ENCODE measurements at regions not wholly inside any gene's neighbourhood (a gene's known extent, or its start where the extent isn't known, plus 50 kb on each side); places are given as distances from the start of the nearest gene placed in this dataset.

DNA sequence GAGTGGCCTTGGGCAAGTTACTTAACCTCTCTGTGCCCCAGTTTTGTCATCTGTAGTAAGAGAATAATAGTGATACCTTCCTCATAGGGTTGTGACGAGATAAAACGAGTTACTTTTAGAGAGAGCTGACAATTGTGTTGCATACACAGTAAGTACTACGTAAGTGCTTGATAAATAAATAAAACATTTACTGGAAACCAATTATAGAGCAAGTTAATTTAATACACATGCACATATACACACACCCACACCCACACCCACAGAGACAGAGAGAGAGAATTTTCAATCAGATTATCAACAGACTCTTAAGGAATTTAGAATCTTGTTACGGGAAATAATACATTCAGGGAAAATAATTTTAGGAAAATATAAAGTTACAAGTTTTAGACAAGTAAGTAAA lies 1045.8 kb upstream of the TENM4 start:
- Histone ChIP-seq H3K23ac (ENCODE audit: low read depth, low read length) (no peak overlapping the region), H3K4me1 (ENCODE audit: control insufficient read depth, insufficient read depth, low read length) (no peaks in the 10 kb centered on the region), H2BK20ac (ENCODE audit: low read depth, low read length) (no peak overlapping the region), H2BK5ac (ENCODE audit: low read depth, low read length, poor library complexity, severe bottlenecking) (no peak overlapping the region), H3K36me3 (ENCODE audit: control insufficient read depth, insufficient read depth, low read length) (no peaks in the 10 kb centered on the region), H3K4me3 (ENCODE audit: insufficient read depth, low read depth, low read length) (no peak overlapping the region), H3K14ac (replicated peaks; ENCODE audit: low read depth, low read length) (no peak overlapping the region), H2BK15ac (ENCODE audit: low read depth, low read length) (no peak overlapping the region), H3K18ac (ENCODE audit: low read depth, low read length) (no peak overlapping the region), H3K79me1 (ENCODE audit: low read depth in 1 of 2, low read length in 2 of 2) (no peaks in the 10 kb centered on the region), H3K4ac (ENCODE audit: low read depth, low read length) (no peak overlapping the region), H2AFZ (replicated peaks; ENCODE audit: low read length, poor library complexity) (no peak overlapping the region), H4K20me1 (ENCODE audit: insufficient read depth, low read length) (no peaks in the 10 kb centered on the region), H2AK9ac (replicated peaks; ENCODE audit: low read depth, low read length, poor library complexity) (no peak overlapping the region), H3K9ac (ENCODE audit: low read depth, low read length) (no peak overlapping the region), H2AK5ac (ENCODE audit: low read depth, low read length) (no peak overlapping the region), H2BK120ac (ENCODE audit: low read depth, low read length) (no peak overlapping the region), H4K91ac (ENCODE audit: insufficient read depth, low read depth, low read length) (no peak overlapping the region), H4K8ac (ENCODE audit: low read depth in 2 of 2, low read length in 2 of 2) (no peak overlapping the region), H4K5ac (ENCODE audit: low read depth, low read length) (no peak overlapping the region), H3K27ac (ENCODE audit: insufficient read depth, low read length) (no peak overlapping the region), H3K4me2 (ENCODE audit: low read depth, low read length) (no peak overlapping the region), H3K56ac (ENCODE audit: extremely low read depth, insufficient read depth, low read length) (no peak overlapping the region), H3K27me3 (ENCODE audit: control insufficient read depth, insufficient read depth, low read length) (no peaks in the 10 kb centered on the region), H3K9me1 (ENCODE audit: insufficient read depth, low read length) (no peaks in the 10 kb centered on the region), H3K9me3 (ENCODE audit: control insufficient read depth, insufficient read depth, low read length) (no peaks in the 10 kb centered on the region)
- BruUV-seq (replicated peaks): no TSS peak
- CTCF ChIA-PET: no interaction called here
- in situ Hi-C loops (cut with MboI; ENCODE audit: low sequenced_read_pairs) (no loop called here), intact Hi-C loops (cut with micrococcal nuclease) (no loop called here), dilution Hi-C loops (cut with HindIII; ENCODE audit: low sequenced_read_pairs, unreplicated experiment) (no loop called here)
- POLR2A ChIA-PET (ENCODE audit: unreplicated experiment): no interaction called here
- DNase-seq (no peak), ATAC-seq (ENCODE audit: low read depth) (no peak)
- TF ChIP-seq SMC3 (IDR thresholded peaks at IDR 0.05; ENCODE audit: low read depth, low read length) (no peak), NFE2L2 (IDR thresholded peaks at IDR 0.05; ENCODE audit: low read depth, low read length) (no peak), POLR2A (IDR thresholded peaks at IDR 0.05; ENCODE audit: low read depth, low read length) (no peak), MXI1 (IDR thresholded peaks at IDR 0.05; ENCODE audit: borderline replicate concordance, low read depth, low read length) (no peak), RCOR1 (IDR thresholded peaks at IDR 0.05; ENCODE audit: insufficient replicate concordance, low read length) (no peak), MAZ (IDR thresholded peaks at IDR 0.05; ENCODE audit: borderline replicate concordance, low read depth, low read length) (no peak), MAFK (IDR thresholded peaks at IDR 0.05; ENCODE audit: low read depth, low read length) (no peak), RFX5 (IDR thresholded peaks at IDR 0.05; ENCODE audit: low read depth, low read length) (no peak), RAD21 (IDR thresholded peaks at IDR 0.05; ENCODE audit: low read length) (no peak)
- TF ChIP-seq, protein P1, sequence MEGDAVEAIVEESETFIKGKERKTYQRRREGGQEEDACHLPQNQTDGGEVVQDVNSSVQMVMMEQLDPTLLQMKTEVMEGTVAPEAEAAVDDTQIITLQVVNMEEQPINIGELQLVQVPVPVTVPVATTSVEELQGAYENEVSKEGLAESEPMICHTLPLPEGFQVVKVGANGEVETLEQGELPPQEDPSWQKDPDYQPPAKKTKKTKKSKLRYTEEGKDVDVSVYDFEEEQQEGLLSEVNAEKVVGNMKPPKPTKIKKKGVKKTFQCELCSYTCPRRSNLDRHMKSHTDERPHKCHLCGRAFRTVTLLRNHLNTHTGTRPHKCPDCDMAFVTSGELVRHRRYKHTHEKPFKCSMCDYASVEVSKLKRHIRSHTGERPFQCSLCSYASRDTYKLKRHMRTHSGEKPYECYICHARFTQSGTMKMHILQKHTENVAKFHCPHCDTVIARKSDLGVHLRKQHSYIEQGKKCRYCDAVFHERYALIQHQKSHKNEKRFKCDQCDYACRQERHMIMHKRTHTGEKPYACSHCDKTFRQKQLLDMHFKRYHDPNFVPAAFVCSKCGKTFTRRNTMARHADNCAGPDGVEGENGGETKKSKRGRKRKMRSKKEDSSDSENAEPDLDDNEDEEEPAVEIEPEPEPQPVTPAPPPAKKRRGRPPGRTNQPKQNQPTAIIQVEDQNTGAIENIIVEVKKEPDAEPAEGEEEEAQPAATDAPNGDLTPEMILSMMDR (conservative IDR thresholded peaks at IDR 0.05; ENCODE audit: low read depth, low read length): no peak
- TF ChIP-seq, protein P2, sequence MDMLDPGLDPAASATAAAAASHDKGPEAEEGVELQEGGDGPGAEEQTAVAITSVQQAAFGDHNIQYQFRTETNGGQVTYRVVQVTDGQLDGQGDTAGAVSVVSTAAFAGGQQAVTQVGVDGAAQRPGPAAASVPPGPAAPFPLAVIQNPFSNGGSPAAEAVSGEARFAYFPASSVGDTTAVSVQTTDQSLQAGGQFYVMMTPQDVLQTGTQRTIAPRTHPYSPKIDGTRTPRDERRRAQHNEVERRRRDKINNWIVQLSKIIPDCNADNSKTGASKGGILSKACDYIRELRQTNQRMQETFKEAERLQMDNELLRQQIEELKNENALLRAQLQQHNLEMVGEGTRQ (IDR thresholded peaks at IDR 0.05; ENCODE audit: low read depth, low read length): no peak
- no CpG with 5 or more reads among the region's 4 CpGs for WGBS, 2 experiments (ENCODE audit: extremely low coverage in 2 of 2, insufficient read length in 1 of 2)
